Right lobe of liver (tissue), 6 donors: ENCODE measurements at regions not wholly inside any gene's neighbourhood (a gene's known extent, or its start where the extent isn't known, plus 50 kb on each side); places are given as distances from the start of the nearest gene placed in this dataset.

Source experiments
- ATAC-seq, 4 donors: fragments of 200-7000 bp; cut with Tn5 transposase; one replicate each; pipeline ENCODE4 v1.9.1; 2020; ENCODE audit warnings: mild to moderate bottlenecking in 4 of 4, moderate library complexity in 4 of 4
- DNase-seq, 3 donors: peaks; one replicate each; pipeline ENCODE4 v3.0.0-alpha.2; 2020
- H3K27ac ChIP-seq, 3 donors: fragments of 200-600 bp; one replicate each; pipeline ENCODE4 v1.8.0; 2022
- H3K27me3 ChIP-seq, 2 donors: fragments of 200-600 bp; one replicate each; pipeline ENCODE4 v1.8.0; 2022
- H3K36me3 ChIP-seq, 4 donors: fragments of 200-600 bp; sonication (generic) in 1 of 4; one replicate each; pipeline versions ENCODE4 v1.5.1 to v1.8.0; 2017 to 2022; ENCODE audit warnings: control low read depth in 1 of 4
- H3K4me1 ChIP-seq, 4 donors: fragments of 200-600 bp; sonication (generic) in 1 of 4; one replicate each; pipeline versions ENCODE4 v1.5.1 to v1.8.0; 2017 to 2022; ENCODE audit warnings: control low read depth in 1 of 4
- H3K4me3 ChIP-seq, 3 donors: fragments of 200-600 bp; one replicate each; pipeline ENCODE4 v1.8.0; 2022
- H3K9me3 ChIP-seq, 4 donors: fragments of 200-600 bp; sonication (generic) in 1 of 4; one replicate each; pipeline versions ENCODE4 v1.5.1 to v1.8.0; 2017 to 2022; ENCODE audit warnings: control low read depth in 1 of 4
- POLR2A ChIP-seq: fragments of 450-650 bp; IDR thresholded peaks from one replicate; pipeline ENCODE4 v1.6.1; 2017; ENCODE audit warnings: antibody characterized with exemption, mild to moderate bottlenecking
- WGBS: methylation state at CpG from one replicate; pipeline ENCODE4 v1.1.6; 2018; ENCODE audit warnings: low coverage, low lambda C conversion rate; ENCODE audit not compliant: insufficient coverage; ENCODE audit errors: missing lambda C conversion rate; 5-methylcytosine and 5-hydroxymethylcytosine counted together
- intact Hi-C, 2 donors: fragments of 100-400 bp; cut with DNase I; formaldehyde crosslinking; loops; one replicate each; pipeline versions ENCODE4 v1.11.2 to v1.14.1; 2022
- TF ChIP-seq, protein P1 (sequence below), 4 donors: fragments of 200-600 bp in 3 of 4; fragments of 450-650 bp in 1 of 4; IDR thresholded peaks; one replicate each; pipeline versions ENCODE4 v1.5.1 to v1.8.0; 2016 to 2022; ENCODE audit warnings: antibody characterized with exemption in 4 of 4, mild to moderate bottlenecking in 2 of 4
- donor health status: DM: no; HTN: yes; CAD: no.
- donor health status: DM: no; HTN: no; CAD: no.
- donor health status: DM: no; HTN: no; CAD: no.
- donor health status: DM: no; HTN: yes; CAD: no.
- donor health status: DM: no; HTN: yes; CAD: no.

DNA sequence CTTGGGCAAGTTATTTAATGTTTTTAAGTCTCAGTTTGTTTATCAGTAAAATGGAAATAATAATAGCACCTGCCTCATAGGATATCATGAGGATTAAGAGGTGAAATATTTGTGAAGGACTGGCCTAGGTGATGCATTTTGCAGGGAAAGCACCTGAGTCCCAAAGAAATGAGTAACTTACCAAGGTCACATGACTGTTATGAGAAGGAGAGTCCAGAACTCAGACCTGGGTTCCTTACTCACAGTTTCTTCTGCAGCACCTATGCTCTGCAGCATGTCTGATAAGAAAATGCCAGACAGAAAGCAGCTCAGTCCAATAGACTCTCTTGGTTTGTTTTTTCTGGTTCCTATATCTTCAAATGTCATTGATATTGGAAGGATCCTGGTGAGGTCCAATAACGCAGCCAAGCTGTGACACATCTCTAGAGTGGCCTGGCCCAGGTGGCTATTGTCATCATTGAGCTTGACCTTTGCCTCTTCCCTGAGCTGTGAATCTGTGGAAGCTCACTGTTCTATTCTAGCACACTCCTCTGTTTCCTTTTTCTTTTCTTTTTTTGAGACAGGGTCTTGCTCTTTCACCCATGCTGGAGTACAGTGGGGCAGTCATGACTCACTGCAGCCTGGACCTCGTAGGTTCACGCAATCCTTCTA, 174.7 kb upstream of the NAV2 start:
- H3K27ac ChIP-seq: no peak overlapping the region
- TF ChIP-seq, protein P1, sequence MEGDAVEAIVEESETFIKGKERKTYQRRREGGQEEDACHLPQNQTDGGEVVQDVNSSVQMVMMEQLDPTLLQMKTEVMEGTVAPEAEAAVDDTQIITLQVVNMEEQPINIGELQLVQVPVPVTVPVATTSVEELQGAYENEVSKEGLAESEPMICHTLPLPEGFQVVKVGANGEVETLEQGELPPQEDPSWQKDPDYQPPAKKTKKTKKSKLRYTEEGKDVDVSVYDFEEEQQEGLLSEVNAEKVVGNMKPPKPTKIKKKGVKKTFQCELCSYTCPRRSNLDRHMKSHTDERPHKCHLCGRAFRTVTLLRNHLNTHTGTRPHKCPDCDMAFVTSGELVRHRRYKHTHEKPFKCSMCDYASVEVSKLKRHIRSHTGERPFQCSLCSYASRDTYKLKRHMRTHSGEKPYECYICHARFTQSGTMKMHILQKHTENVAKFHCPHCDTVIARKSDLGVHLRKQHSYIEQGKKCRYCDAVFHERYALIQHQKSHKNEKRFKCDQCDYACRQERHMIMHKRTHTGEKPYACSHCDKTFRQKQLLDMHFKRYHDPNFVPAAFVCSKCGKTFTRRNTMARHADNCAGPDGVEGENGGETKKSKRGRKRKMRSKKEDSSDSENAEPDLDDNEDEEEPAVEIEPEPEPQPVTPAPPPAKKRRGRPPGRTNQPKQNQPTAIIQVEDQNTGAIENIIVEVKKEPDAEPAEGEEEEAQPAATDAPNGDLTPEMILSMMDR (IDR thresholded peaks at IDR 0.05): no peak
- no peak for TF ChIP-seq POLR2A
- DNase-seq (no peak), ATAC-seq (peak; percentile 54 to 89 (median 62))
- H3K4me1 ChIP-seq: no peaks in the 10 kb centered on the region
- intact Hi-C loops: no loop called here
- no peaks in the 10 kb centered on the region for H3K27me3 ChIP-seq
- no peaks in the 10 kb centered on the region for H3K36me3 ChIP-seq
- no peaks in the 10 kb centered on the region for H3K9me3 ChIP-seq
- 91% methylated on average over 2 of the region's 3 CpGs for WGBS
- H3K4me3 ChIP-seq: no peak overlapping the region

DNA sequence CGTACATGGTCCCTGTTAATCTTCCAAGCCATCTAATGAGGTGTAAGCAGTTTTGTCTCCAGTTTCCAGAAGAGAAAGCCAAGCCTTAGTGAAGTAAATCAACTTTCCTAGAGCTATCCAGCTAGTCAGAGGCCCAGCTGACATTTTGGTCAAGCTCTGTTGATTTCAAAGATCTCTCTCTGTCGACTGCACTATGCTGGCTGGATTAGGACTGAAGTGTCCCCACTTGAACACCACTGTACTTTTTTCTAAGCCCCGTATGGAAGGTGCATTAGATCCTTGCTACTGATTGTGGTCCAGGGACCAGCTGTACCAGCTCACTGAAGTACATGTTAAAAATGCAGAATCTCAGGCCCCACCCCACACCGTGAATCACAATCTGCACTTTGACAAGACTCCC, 176.5 kb upstream of the NAV2 start:
- intact Hi-C loops: no loop called here
- Histone ChIP-seq H3K27me3 (no peaks in the 10 kb centered on the region), H3K4me1 (no peaks in the 10 kb centered on the region), H3K9me3 (no peaks in the 10 kb centered on the region), H3K36me3 (no peaks in the 10 kb centered on the region), H3K4me3 (no peak overlapping the region), H3K27ac (no peak overlapping the region)
- DNase-seq: no peak
- ATAC-seq: no peak
- WGBS: 77% methylated on average over 3 of the region's 4 CpGs
- no peak for TF ChIP-seq POLR2A
- TF ChIP-seq, protein P1 (IDR thresholded peaks at IDR 0.05): no peak

DNA sequence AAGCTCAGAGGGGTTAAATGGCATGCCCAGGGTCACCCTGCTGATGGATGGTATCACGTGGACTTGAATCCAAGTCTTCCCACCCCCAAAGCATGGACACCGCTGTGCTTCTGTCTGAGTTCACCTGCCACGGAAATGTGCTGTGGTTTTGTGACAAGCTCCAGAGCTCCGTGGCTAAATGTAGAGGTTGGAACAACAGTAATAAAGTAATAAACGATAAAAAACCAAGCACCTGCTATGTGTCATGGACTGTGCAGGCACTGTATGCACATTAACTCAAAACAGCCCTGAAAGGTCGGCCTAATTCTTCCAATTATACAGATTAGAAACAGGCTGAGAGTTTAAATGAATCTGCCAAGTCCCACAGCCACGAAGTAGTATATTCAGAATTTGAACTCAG, 182.1 kb upstream of the NAV2 start:
- ATAC-seq: no peak
- Histone ChIP-seq H3K36me3 (no peaks in the 10 kb centered on the region), H3K27ac (no peak overlapping the region), H3K27me3 (no peaks in the 10 kb centered on the region), H3K4me3 (no peak overlapping the region), H3K9me3 (no peaks in the 10 kb centered on the region), H3K4me1 (no peaks in the 10 kb centered on the region)
- intact Hi-C loops: no loop called here
- no peak for DNase-seq
- WGBS: 55% methylated on average over 6 of the region's 7 CpGs
- no peak for TF ChIP-seq POLR2A
- TF ChIP-seq, protein P1 (IDR thresholded peaks at IDR 0.05): no peak

DNA sequence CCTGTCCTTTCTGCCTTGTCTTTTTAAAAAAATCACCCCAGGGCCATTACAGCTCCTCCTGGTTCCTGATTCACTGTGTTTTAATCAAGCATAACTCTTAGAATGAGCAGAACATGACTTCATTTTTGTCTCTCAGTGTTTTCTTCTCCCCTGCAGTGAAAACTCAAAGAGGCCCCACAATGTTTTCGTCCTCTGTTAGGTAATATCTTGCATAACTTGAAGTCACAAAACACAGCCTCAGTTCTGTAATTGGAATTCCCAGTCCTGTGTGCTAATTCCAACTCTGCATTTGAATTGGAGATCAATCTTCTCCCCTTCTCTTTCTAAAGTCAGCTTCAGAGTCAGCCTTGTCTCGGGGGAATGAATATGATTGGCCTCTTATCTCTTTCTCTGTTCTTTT, 186.5 kb upstream of the NAV2 start:
- intact Hi-C loops: no loop called here
- Histone ChIP-seq H3K36me3 (no peaks in the 10 kb centered on the region), H3K27ac (no peak overlapping the region), H3K27me3 (no peaks in the 10 kb centered on the region), H3K9me3 (no peaks in the 10 kb centered on the region), H3K4me1 (peaks cover 0 to 20% (median 8%) of the 10 kb centered on the region in 4 donors), H3K4me3 (no peak overlapping the region)
- no peak for DNase-seq
- 54% methylated on average over 2 of the region's 2 CpGs for WGBS
- no peak for ATAC-seq
- TF ChIP-seq POLR2A: no peak
- TF ChIP-seq, protein P1 (IDR thresholded peaks at IDR 0.05): no peak

DNA sequence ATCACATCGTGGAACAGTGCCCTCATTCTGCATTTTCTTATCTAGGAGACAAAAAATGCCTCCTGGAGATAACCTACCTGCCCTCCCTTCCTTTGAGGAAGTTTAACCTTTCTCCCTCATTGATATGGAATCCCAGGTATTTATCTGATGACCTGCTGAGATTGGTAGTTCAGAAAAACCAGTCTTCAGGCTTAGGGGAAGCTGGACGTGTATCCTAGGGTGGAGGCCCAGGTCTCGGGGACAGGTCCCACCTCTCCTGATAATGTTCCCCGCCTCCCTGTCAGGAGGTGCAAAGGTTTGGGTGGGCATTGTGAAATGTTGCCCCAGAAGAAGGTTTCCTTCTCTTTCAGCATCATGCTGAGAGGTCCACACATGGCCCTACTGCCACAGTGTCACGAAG, 186.9 kb upstream of the NAV2 start:
- H3K27ac ChIP-seq: no peak overlapping the region
- H3K4me1 ChIP-seq: peaks cover 0 to 20% (median 8%) of the 10 kb centered on the region in 4 donors
- WGBS: 79% methylated on average over 4 of the region's 5 CpGs
- no peaks in the 10 kb centered on the region for H3K36me3 ChIP-seq
- intact Hi-C loops: no loop called here
- DNase-seq: no peak
- TF ChIP-seq, protein P1 (IDR thresholded peaks at IDR 0.05): no peak
- no peak for TF ChIP-seq POLR2A
- H3K27me3 ChIP-seq: no peaks in the 10 kb centered on the region
- no peaks in the 10 kb centered on the region for H3K9me3 ChIP-seq
- no peak for ATAC-seq
- H3K4me3 ChIP-seq: no peak overlapping the region
